Endothelial cell of umbilical vein (primary cell): ENCODE measurements at regions not wholly inside any gene's neighbourhood (a gene's known extent, or its start where the extent isn't known, plus 50 kb on each side); places are given as distances from the start of the nearest gene placed in this dataset.

Experiments
- BruUV-seq: library from RNA; stranded (reverse); fragments of 400-500 nt; replicated peaks from 2 replicates; lab custom pipeline; 2021; lab: Mats Ljungman, UMichigan
- CTCF ChIA-PET: fragments of 300-600, 350-600 bp; sonication (Branson Sonifier 250); formaldehyde crosslinking; loops from one replicate; lab custom pipeline; 2021; ENCODE audit warnings: antibody characterized with exemption, inconsistent platforms; lab: Charles Lee
- POLR2A ChIA-PET: fragments of 300-600, 350-600 bp; sonication (Branson Sonifier 250); formaldehyde crosslinking; loops from one replicate; lab custom pipeline; 2021; ENCODE audit warnings: antibody characterized with exemption, inconsistent platforms; lab: Charles Lee
- DNase-seq: peaks from one replicate; pipeline ENCODE4 v3.0.0-alpha.2; 2011; ENCODE audit warnings: low read depth, low spot score
- FAIRE-seq: peaks from 2 replicates; lab custom pipeline; 2011; peaks lifted over from hg19 to GRCh38; lab: Jason Lieb, UNC
- H2AFZ ChIP-seq: 2 replicates; pipeline ENCODE4 v1.6.0; 2012; ENCODE audit warnings: low read depth, low read length, control low read depth, inconsistent platforms
- H3K27ac ChIP-seq: 2 replicates; pipeline ENCODE4 v1.5.1; 2011; ENCODE audit warnings: low read depth, mild to moderate bottlenecking, control low read depth, low read length, moderate library complexity; ENCODE audit not compliant: insufficient read depth
- H3K27me3 ChIP-seq, 2 experiments: 2 replicates each; pipeline versions ENCODE4 v1.6.0 to v1.6.1; 2011; ENCODE audit warnings: low read length in 2 of 2, mixed read lengths in 1 of 2; ENCODE audit not compliant: control insufficient read depth in 2 of 2, insufficient read depth in 2 of 2
- H3K36me3 ChIP-seq, 2 experiments: 2 replicates in 1 of 2; 3 replicates in 1 of 2; pipeline ENCODE4 v1.5.1; 2011; ENCODE audit warnings: low read length in 2 of 2, mild to moderate bottlenecking in 1 of 2, moderate library complexity in 1 of 2; ENCODE audit not compliant: control insufficient read depth in 2 of 2, insufficient read depth in 2 of 2; ENCODE audit errors: extremely low read depth in 1 of 2
- H3K4me1 ChIP-seq: 3 replicates; pipeline ENCODE4 v1.5.1; 2011; ENCODE audit warnings: mild to moderate bottlenecking, low read length; ENCODE audit not compliant: control insufficient read depth, insufficient read depth; ENCODE audit errors: extremely low read depth
- H3K4me2 ChIP-seq: 2 replicates; pipeline ENCODE4 v1.6.1; 2011; ENCODE audit warnings: low read length, control low read depth, mixed read lengths; ENCODE audit not compliant: insufficient read depth
- H3K4me3 ChIP-seq, 3 experiments: fragments of 200-600 bp in 1 of 3; sonication (generic), shearing (Covaris generic) in 1 of 3; replicated peaks in 1 of 3; 2 replicates each; pipeline ENCODE4 v1.5.1; 2011 to 2016; ENCODE audit warnings: control low read depth in 3 of 3, low read length in 3 of 3, mild to moderate bottlenecking in 2 of 3, inconsistent platforms in 1 of 3, low read depth in 1 of 3, moderate library complexity in 1 of 3; ENCODE audit not compliant: insufficient read depth in 1 of 3
- H3K79me2 ChIP-seq: 2 replicates; pipeline ENCODE4 v1.6.0; 2012; ENCODE audit warnings: low read length, inconsistent platforms; ENCODE audit not compliant: control insufficient read depth, insufficient read depth
- H3K9ac ChIP-seq: replicated peaks from 2 replicates; pipeline ENCODE3; 2011; ENCODE audit warnings: low read length, control low read depth; ENCODE audit not compliant: insufficient read depth; ENCODE audit errors: extremely low read depth
- H3K9me1 ChIP-seq: replicated peaks from 3 replicates; pipeline ENCODE4 v1.6.0; 2011; ENCODE audit warnings: mild to moderate bottlenecking, low read length; ENCODE audit not compliant: control insufficient read depth, insufficient read depth; ENCODE audit errors: extremely low read depth
- H3K9me3 ChIP-seq: replicated peaks from 2 replicates; pipeline ENCODE4 v1.5.1; 2012; ENCODE audit warnings: low read length, inconsistent platforms; ENCODE audit not compliant: control insufficient read depth, insufficient read depth
- H4K20me1 ChIP-seq: replicated peaks from 2 replicates; pipeline ENCODE3; 2011; ENCODE audit warnings: mild to moderate bottlenecking, low read length; ENCODE audit not compliant: control insufficient read depth, insufficient read depth; ENCODE audit errors: extremely low read depth
- FOS ChIP-seq: IDR thresholded peaks from 2 replicates; pipeline ENCODE4 v1.6.1; 2011; ENCODE audit warnings: mild to moderate bottlenecking, low read length, moderate library complexity, borderline replicate concordance; ENCODE audit not compliant: insufficient read depth
- MAX ChIP-seq: IDR thresholded peaks from 2 replicates; pipeline ENCODE4 v1.6.1; 2011; ENCODE audit not compliant: insufficient read depth, insufficient read length
- MYC ChIP-seq: IDR thresholded peaks from one replicate; pipeline ENCODE4 v1.6.1; 2011; ENCODE audit warnings: mild to moderate bottlenecking, low read depth, low read length
- dilution Hi-C: fragments of 300-500 bp; cut with MboI; formaldehyde crosslinking; loops from one replicate; pipeline ENCODE4 v1.15.0; 2019; ENCODE audit warnings: low sequenced_read_pairs; ENCODE audit not compliant: extremely low pct_ligation_motif_present
- intact Hi-C: fragments of 100-400 bp; cut with micrococcal nuclease; formaldehyde crosslinking; loops from one replicate; pipeline ENCODE4 v1.10.0; 2022
- TF ChIP-seq, protein P1 (sequence below), 2 donors: IDR thresholded peaks; 1 replicate in 1 of 2; 2 replicates in 1 of 2; pipeline ENCODE4 v1.5.1; 2011; ENCODE audit warnings: low read length in 2 of 2, mild to moderate bottlenecking in 2 of 2, moderate library complexity in 2 of 2, control low read depth in 1 of 2, inconsistent platforms in 1 of 2, low read depth in 1 of 2; ENCODE audit not compliant: insufficient read depth in 1 of 2; ENCODE audit errors: extremely low read depth in 1 of 2

DNA sequence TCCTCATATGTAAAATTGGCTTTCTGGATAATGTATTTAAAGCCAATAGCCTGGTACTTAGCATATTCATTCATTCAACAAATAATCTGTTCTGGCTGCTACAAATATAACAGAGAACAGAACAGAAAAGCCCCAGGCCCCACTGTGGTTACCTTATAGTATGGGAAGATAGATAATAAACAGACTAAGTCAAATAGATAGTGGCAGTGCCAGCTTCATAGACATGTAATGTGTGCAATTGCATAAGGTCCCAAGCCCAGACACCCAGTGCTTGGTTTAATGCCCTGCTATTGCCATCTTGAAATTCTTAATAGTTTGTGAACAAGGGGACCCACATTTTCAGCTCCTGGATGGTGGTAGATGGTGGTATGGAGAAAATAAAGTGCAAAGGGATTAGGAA lies 320.2 kb upstream of the USP15 start:
- dilution Hi-C loops (no loop called here), intact Hi-C loops (no loop called here)
- no peaks in the 10 kb centered on the region for H3K36me3 ChIP-seq
- no peaks in the 10 kb centered on the region for H4K20me1 ChIP-seq
- ChIA-PET CTCF (no interaction called here), POLR2A (no interaction called here)
- H3K4me2 ChIP-seq, result no peak overlapping the region
- H3K4me1 ChIP-seq, result no peaks in the 10 kb centered on the region
- H3K4me3 ChIP-seq, result no peak overlapping the region
- TF ChIP-seq, protein P1, sequence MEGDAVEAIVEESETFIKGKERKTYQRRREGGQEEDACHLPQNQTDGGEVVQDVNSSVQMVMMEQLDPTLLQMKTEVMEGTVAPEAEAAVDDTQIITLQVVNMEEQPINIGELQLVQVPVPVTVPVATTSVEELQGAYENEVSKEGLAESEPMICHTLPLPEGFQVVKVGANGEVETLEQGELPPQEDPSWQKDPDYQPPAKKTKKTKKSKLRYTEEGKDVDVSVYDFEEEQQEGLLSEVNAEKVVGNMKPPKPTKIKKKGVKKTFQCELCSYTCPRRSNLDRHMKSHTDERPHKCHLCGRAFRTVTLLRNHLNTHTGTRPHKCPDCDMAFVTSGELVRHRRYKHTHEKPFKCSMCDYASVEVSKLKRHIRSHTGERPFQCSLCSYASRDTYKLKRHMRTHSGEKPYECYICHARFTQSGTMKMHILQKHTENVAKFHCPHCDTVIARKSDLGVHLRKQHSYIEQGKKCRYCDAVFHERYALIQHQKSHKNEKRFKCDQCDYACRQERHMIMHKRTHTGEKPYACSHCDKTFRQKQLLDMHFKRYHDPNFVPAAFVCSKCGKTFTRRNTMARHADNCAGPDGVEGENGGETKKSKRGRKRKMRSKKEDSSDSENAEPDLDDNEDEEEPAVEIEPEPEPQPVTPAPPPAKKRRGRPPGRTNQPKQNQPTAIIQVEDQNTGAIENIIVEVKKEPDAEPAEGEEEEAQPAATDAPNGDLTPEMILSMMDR (IDR thresholded peaks at IDR 0.05; ENCODE audit: extremely low read depth in 1 of 2, insufficient read depth in 1 of 2, low read depth in 1 of 2, low read length in 2 of 2), result no peak
- TF ChIP-seq MYC, result no peak
- H3K27ac ChIP-seq, result no peak overlapping the region
- no peak overlapping the region for H2AFZ ChIP-seq
- no peaks in the 10 kb centered on the region for H3K9me3 ChIP-seq
- H3K79me2 ChIP-seq, result no peaks in the 10 kb centered on the region
- no TSS peak for BruUV-seq
- FAIRE-seq, result no peak
- H3K9me1 ChIP-seq, result no peaks in the 10 kb centered on the region
- no peaks in the 10 kb centered on the region for H3K27me3 ChIP-seq
- no peak overlapping the region for H3K9ac ChIP-seq
- no peak for DNase-seq

DNA sequence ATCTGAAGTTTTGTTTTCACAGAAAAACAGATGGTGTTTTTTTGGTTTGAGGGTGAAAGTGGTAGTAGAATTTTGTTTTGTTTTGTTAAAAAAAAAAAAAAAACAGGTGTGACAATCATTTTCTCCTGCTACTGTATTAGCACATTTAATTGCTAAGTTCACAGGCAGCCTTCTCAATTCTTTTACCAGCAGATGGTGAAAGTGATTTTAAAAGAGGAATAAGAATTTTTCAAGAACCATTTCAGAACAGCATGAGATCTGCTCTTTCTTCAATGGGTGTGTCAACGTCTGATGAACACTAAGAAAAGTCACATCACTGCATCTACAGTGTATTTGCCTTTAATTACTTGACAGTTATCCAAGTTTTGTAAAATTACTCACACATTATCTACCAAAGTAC lies 303.7 kb upstream of the USP15 start:
- BruUV-seq, result no TSS peak
- Histone ChIP-seq H3K27ac (no peak overlapping the region), H3K9me3 (no peaks in the 10 kb centered on the region), H3K36me3 (no peaks in the 10 kb centered on the region), H3K9me1 (no peaks in the 10 kb centered on the region), H3K27me3 (no peaks in the 10 kb centered on the region), H3K4me1 (no peaks in the 10 kb centered on the region), H3K4me3 (no peak overlapping the region), H2AFZ (no peak overlapping the region), H3K9ac (no peak overlapping the region), H3K79me2 (no peaks in the 10 kb centered on the region), H4K20me1 (no peaks in the 10 kb centered on the region), H3K4me2 (no peak overlapping the region)
- ChIA-PET CTCF (no interaction called here), POLR2A (no interaction called here)
- DNase-seq (no peak), FAIRE-seq (no peak)
- TF ChIP-seq MYC, result no peak
- TF ChIP-seq MAX, result no peak
- no peak for TF ChIP-seq FOS
- intact Hi-C loops (no loop called here), dilution Hi-C loops (no loop called here)
